Erythroblast (primary cell): ENCODE measurements at regions not wholly inside any gene's neighbourhood (a gene's known extent, or its start where the extent isn't known, plus 50 kb on each side); places are given as distances from the start of the nearest gene placed in this dataset.

Source experiments
- GATA1 ChIP-seq: IDR thresholded peaks from 2 replicates; pipeline ENCODE4 v1.6.1; 2011; ENCODE audit warnings: low read depth, mild to moderate bottlenecking, control low read depth, low read length, moderate library complexity
- POLR2A ChIP-seq: IDR thresholded peaks from 2 replicates; pipeline ENCODE4 v1.6.1; 2011; ENCODE audit warnings: mild to moderate bottlenecking, low read length

- no peak for TF ChIP-seq POLR2A
- TF ChIP-seq GATA1, result no peak
These were observed 69.8 kb upstream of the SPATA12 start for GRCh38 chr3:56990641-56991015.
